RPMI8226 (cell line): ENCODE measurements at regions not wholly inside any gene's neighbourhood (a gene's known extent, or its start where the extent isn't known, plus 50 kb on each side); places are given as distances from the start of the nearest gene placed in this dataset.

Experiments
- DNase-seq: peaks from one replicate; pipeline ENCODE4 v3.0.0-alpha.2; 2015

- no peak for DNase-seq
These were observed 179.6 kb downstream of the CSNK2A3 start for GRCh38 chr11:11173316-11174025.

- DNase-seq, result peak; percentile 58
These were observed 181.2 kb downstream of the CSNK2A3 start for GRCh38 chr11:11171854-11172253.

DNA sequence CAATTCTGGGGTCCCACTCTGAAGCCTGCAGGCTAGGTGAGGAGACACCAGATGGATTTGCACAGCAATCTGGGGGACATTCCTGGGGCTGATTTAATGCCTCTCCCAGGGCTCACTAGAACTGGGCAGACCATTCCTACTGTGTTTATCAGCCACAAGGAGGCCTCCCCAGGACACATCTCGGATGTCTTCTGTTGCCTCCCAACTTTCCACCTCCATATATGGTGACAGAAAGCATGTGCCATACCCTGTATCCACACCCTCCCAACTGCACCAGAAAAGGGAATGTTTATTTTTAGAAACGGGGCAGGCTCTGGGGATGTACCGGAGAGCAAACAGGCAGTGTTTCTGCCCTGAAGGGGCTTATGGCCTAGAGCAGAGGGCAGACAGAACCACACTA lies 181.8 kb downstream of the CSNK2A3 start:
- DNase-seq, result no peak

DNA sequence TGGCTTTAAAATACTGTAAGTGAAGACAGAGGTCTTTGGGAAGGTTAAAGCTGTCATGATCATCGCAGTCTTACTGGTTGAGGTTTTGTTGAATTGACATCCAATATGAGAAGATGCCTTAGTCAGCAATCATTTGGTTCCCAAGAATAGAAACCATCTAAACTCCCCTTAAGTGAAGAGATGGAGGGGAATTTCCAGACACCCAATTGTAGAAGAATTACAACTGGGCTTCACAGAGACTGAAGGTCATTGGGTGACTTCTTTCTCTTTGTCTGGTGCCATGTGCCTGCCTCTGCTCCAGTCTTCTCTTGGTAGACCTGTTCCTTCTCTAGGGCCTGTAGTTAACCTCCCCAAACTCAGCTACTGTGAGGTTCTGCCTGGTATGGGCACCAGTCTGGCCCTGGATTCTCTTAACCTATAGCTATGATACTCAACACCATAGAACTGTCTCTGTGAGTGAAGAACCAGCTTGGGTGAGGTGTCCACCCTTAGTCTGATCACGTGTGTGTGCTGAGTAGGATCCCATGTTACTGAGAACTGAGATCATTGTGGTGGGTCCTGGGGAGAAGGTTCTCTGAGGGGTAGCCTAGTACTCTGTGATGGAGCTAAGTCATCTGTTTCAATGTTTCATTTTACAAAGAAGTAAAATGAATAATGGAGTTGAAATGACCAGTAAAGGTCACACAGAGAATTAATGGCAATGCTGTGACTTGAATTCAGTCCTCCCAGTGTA lies 182.5 kb downstream of the CSNK2A3 start:
- DNase-seq, result no peak

DNA sequence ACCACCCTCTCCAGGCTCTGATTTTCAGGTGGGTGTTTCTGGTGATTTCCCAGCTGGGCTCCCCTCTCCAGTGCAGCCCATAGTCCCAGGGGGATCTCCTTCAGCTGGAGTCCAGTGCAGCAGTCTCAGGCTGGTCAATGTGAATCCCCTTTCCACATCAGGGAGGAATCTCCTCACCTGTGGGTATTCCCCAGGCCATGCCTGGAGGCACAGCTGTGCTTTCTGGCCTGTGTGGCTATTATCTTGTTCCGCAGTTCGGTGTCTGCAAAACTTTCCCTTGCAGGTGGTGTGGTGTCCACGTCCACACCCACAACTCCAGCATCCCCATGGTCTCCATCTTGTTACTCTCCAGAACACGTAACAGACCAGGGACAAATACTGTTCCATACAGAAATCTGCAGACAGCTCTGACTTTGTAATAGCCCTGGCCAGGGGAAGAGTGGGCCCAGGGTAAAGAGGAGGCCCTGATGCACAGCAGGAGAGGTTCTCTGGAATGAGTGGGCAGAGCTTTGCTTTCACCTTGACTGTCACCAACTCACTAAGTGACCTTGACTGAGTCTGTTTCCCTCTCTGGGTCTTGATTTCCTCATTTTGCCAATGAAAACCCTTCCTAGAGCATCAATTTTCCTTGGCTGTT lies 183.2 kb downstream of the CSNK2A3 start:
- no peak for DNase-seq

- DNase-seq, result no peak
These were observed 185.2 kb downstream of the CSNK2A3 start for GRCh38 chr11:11167806-11168205.

GRCh38 chr11:11164334-11164690 lies 188.7 kb downstream of the CSNK2A3 start:
- DNase-seq, result no peak

DNA sequence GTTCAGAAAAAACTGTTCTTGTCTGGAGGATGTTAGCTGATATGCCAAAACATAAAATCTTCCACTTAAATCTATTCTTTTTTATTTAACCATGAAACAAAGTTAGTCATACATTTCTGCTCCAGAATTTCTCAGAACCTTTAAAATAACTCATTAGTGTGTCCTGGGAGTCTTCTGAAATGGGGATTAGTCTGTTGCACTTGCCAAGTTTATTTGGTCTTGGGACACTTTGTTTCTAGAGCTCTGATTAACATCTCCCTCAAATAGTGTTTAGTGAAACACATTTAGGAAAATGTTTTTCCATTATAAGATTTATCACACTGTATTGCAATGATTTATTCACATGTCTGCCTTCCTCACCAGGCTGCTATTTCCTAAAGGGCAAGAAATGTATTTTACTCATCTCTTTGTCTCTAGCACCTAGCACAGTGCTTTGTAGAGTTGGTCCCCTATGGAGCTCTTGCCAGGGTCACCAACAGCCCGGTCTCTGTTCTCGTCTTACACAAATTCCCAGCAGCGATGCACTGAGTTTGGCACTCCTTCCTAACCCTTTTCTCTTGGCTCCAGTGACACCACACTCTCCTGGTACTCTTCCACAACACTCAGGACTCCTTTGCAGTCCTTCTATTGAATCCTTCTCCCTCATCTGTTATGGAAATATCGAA lies 189.2 kb downstream of the CSNK2A3 start:
- no peak for DNase-seq

- DNase-seq, result no peak
These were observed 189.8 kb downstream of the CSNK2A3 start for GRCh38 chr11:11163236-11163635.

GRCh38 chr11:11157185-11157584 lies 195.9 kb downstream of the CSNK2A3 start:
- peak; percentile 30 for DNase-seq

GRCh38 chr11:11155962-11156815 lies 196.9 kb downstream of the CSNK2A3 start:
- no peak for DNase-seq

DNA sequence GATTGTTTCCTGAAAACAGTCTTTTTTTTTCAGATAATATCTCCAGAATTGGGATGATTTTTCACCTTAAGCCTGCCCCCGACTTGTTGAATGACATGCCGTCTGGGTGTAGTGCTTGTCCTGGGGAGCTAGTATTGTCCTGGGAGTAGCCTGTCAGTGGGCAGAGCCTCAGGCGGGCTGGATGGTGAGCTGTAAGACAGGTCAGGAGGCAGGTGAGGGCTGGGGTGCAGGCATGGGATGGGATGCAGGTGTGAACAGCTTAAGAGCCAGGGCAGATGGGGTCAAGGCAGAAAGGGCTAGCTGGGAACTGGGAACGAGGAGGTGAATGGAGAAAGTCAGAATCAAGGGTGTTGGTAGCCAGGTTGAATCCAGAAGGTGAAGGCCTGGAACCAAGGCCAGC lies 200.2 kb downstream of the CSNK2A3 start:
- no peak for DNase-seq

DNA sequence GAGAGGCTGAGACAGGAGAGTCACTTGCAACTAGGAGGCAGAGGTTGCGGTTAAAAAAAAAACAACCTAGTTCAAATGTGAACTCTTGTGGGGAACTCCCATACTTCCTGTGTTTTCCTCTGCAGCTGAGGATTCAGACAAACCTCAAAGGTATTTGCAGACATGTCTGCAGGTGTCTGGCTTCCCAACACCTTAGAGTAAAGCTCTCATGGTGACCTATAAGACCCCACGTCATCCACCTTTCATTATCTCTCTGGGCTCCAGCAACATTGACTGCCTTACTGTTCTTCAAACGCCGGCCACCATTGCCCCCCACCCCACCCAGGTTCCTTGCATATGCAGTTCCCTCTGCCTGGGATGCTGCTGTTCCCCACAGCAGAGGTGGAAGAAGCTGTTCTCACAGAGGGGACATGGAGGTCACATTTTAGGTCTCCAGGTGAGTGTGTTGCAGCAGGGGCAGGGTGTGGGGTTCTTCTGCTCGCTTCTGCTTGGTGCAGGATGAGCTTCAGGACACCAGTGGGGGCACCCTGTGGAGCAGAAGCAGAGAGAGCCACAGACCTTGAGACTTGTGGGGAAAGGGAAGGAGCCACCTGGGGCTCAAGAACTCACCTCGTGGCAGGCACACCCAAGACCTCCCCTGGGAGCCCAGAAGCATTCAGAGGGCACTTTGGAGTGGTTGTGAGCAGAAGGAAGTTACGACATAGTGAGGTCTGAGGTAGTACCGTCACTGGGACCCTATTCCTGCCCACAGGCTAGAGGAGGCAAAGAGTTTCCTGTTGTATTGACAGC lies 203.2 kb downstream of the CSNK2A3 start:
- peak; percentile 38 for DNase-seq

DNA sequence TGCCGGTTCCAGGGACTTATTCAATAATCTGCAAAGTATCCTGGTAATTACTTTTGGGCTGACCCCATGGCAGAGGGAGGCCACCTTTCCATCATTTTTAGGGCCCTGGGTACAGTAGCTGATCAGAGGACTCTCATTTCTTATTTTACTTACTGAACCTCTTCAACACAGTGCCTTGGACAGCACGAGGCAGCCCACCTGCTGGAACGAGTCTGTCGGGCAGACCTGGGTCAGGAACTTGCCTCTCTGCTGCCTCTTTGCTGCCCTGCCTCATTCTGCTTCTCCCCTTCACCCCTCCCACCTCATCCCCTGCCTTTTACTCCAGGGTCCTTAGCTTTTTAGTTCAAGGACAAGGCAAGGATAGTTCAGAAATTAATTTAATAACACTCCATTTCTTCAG lies 204.5 kb downstream of the CSNK2A3 start:
- DNase-seq, result no peak

GRCh38 chr11:11148104-11148509 lies 204.9 kb downstream of the CSNK2A3 start:
- DNase-seq, result peak; percentile 7

DNA sequence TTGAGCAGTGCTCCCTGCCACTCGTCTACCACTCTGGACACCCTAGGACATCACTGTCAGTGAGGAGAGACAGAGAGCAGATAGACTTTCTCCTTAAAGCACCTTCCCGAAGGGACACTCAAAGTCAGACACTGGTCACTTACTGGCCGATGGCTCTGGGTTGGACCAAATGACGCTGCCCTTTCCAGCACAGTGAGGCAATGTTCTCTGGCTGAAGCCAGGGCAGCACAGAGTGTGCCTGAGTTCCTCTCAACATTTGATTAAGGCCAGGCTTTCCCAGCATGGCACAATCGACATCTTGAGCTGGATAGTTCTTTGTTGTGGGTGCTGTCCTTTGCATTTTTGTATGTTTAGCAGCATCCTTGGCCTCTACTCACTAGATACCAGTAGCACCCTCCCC lies 206.2 kb downstream of the CSNK2A3 start:
- no peak for DNase-seq

GRCh38 chr11:11143849-11144248 lies 209.2 kb downstream of the CSNK2A3 start:
- DNase-seq, result no peak

GRCh38 chr11:11142430-11142829 lies 210.6 kb downstream of the CSNK2A3 start:
- no peak for DNase-seq

- DNase-seq, result no peak
These were observed 212.0 kb downstream of the CSNK2A3 start for GRCh38 chr11:11141065-11141464.

- DNase-seq, result no peak
These were observed 212.5 kb downstream of the CSNK2A3 start for GRCh38 chr11:11140510-11140909.

DNA sequence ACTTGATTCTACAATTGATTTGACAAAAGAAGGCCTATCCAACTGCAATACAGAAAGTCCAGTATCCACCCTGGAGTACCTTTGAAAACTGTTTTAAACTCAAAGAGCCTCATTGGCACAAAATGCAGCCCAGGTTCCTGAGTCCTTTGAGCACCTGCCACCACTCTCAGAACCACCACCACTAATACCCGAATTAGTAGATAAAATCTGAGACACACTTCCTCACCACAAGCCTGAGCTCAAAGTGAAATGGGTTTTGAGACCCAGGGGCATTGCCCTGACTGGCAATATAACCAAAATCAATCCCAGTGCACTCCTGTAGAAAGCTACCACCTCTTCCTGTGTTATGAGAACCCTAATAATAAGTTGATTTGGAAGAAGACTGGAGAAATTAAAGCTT lies 215.7 kb downstream of the CSNK2A3 start:
- DNase-seq, result no peak
